B cell (primary cell): ENCODE measurements at regions not wholly inside any gene's neighbourhood (a gene's known extent, or its start where the extent isn't known, plus 50 kb on each side); places are given as distances from the start of the nearest gene placed in this dataset.
"Not testable (repeated sequence)": the region's sequence is repeated elsewhere in the genome, so short reads cannot be mapped to it uniquely, and the experiment has no call there.

Experiments used
- ATAC-seq: fragments of 200-7000 bp; cut with Tn5 transposase; one replicate; pipeline ENCODE4 v1.10.0; 2021; ENCODE audit warnings: low read depth, mild to moderate bottlenecking, moderate number of reproducible peaks, moderate library complexity
- CTCF ChIA-PET: fragments of 350-600 bp; sonication (Branson Sonifier 250); formaldehyde crosslinking; loops from one replicate; lab custom pipeline; 2021; ENCODE audit warnings: antibody characterized with exemption, inconsistent platforms; lab: Charles Lee
- POLR2A ChIA-PET: fragments of 350-600 bp; sonication (Branson Sonifier 250); formaldehyde crosslinking; loops from one replicate; lab custom pipeline; 2021; ENCODE audit warnings: antibody characterized with exemption; lab: Charles Lee
- DNase-seq: peaks from one replicate; pipeline ENCODE4 v3.0.0; 2013
- H2AFZ ChIP-seq: 2 replicates; pipeline ENCODE4 v1.6.1; 2012; ENCODE audit warnings: mild to moderate bottlenecking, low read depth, low read length; ENCODE audit not compliant: insufficient read depth, poor library complexity, severe bottlenecking
- H3K27ac ChIP-seq, 2 donors: 1 replicate in 1 of 2; 2 replicates in 1 of 2; pipeline ENCODE4 v1.5.1; 2012 to 2013; ENCODE audit warnings: low read length in 2 of 2, mild to moderate bottlenecking in 2 of 2, moderate library complexity in 1 of 2
- H3K27me3 ChIP-seq, 4 experiments: fragments of 200-600 bp in 1 of 4; sonication (generic) in 1 of 4; replicated peaks in 1 of 4; 1 replicate in 2 of 4; 2 replicates in 2 of 4; pipeline versions ENCODE4 v1.6.1 to v1.7.0; 2013 to 2016; ENCODE audit warnings: low read length in 3 of 4, mild to moderate bottlenecking in 2 of 4, mixed read lengths in 1 of 4, moderate library complexity in 1 of 4; ENCODE audit not compliant: insufficient read depth in 4 of 4, control insufficient read depth in 3 of 4; ENCODE audit errors: control extremely low read depth in 1 of 4
- H3K36me3 ChIP-seq, 2 experiments: replicated peaks in 1 of 2; 1 replicate in 1 of 2; 2 replicates in 1 of 2; pipeline versions ENCODE4 v1.6.1 to v1.7.1; 2013; ENCODE audit warnings: low read length in 1 of 2; ENCODE audit not compliant: insufficient read depth in 2 of 2, control insufficient read depth in 1 of 2; ENCODE audit errors: control extremely low read depth in 1 of 2, extremely low read depth in 1 of 2
- H3K4me1 ChIP-seq, 2 donors: fragments of 200-600 bp in 1 of 2; sonication (generic) in 1 of 2; 1 replicate in 1 of 2; 2 replicates in 1 of 2; pipeline versions ENCODE4 v1.5.1 to v1.6.1; 2013 to 2017; ENCODE audit warnings: low read length in 2 of 2; ENCODE audit not compliant: control insufficient read depth in 2 of 2, insufficient read depth in 2 of 2
- H3K4me2 ChIP-seq: replicated peaks from 2 replicates; pipeline ENCODE3; 2012; ENCODE audit warnings: mild to moderate bottlenecking, low read depth, low read length; ENCODE audit not compliant: poor library complexity, severe bottlenecking
- H3K4me3 ChIP-seq, 5 experiments: fragments of 200-600 bp in 1 of 5; sonication (generic) in 1 of 5; 1 replicate in 3 of 5; 2 replicates in 2 of 5; pipeline versions ENCODE4 v1.5.1 to v1.7.0; 2011 to 2016; ENCODE audit warnings: low read length in 4 of 5, mild to moderate bottlenecking in 4 of 5, low read depth in 2 of 5, control low read depth in 1 of 5, moderate library complexity in 1 of 5; ENCODE audit not compliant: insufficient read depth in 1 of 5; ENCODE audit errors: control extremely low read depth in 1 of 5, extremely low read depth in 1 of 5
- H3K79me2 ChIP-seq: fragments of 200-600 bp; sonication (generic); one replicate; pipeline ENCODE4 v1.6.0; 2016; ENCODE audit warnings: low read length; ENCODE audit not compliant: control insufficient read depth, insufficient read depth
- H3K9ac ChIP-seq: fragments of 200-600 bp; sonication (generic); 2 replicates; pipeline ENCODE4 v1.6.1; 2017; ENCODE audit warnings: mild to moderate bottlenecking, low read length, moderate library complexity
- H3K9me3 ChIP-seq, 3 donors: one replicate each; pipeline versions ENCODE4 v1.6.1 to v1.7.1; 2013; ENCODE audit warnings: low read length in 2 of 3; ENCODE audit not compliant: control insufficient read depth in 2 of 3, insufficient read depth in 1 of 3; ENCODE audit errors: control extremely low read depth in 1 of 3
- H4K20me1 ChIP-seq: 2 replicates; pipeline ENCODE4 v1.6.0; 2012; ENCODE audit warnings: mild to moderate bottlenecking, low read length; ENCODE audit not compliant: insufficient read depth, control insufficient read depth, poor library complexity, severe bottlenecking
- H3K27ac Mint-ChIP-seq: one replicate; pipeline ENCODE4 v1.8.0; 2021; ENCODE audit warnings: mixed read lengths
- H3K27me3 Mint-ChIP-seq: one replicate; pipeline ENCODE4 v1.8.0; 2021; ENCODE audit warnings: mixed read lengths
- H3K4me1 Mint-ChIP-seq: one replicate; pipeline ENCODE4 v1.8.0; 2021; ENCODE audit warnings: mixed read lengths
- H3K4me3 Mint-ChIP-seq: one replicate; pipeline ENCODE4 v1.8.0; 2021; ENCODE audit warnings: mixed read lengths
- H3K9me3 Mint-ChIP-seq: one replicate; pipeline ENCODE4 v1.8.0; 2022; ENCODE audit warnings: mixed read lengths; ENCODE audit not compliant: insufficient read depth
- EZH2 ChIP-seq: IDR thresholded peaks from 2 replicates; pipeline ENCODE4 v1.6.1; 2012; ENCODE audit warnings: borderline replicate concordance, low read depth, mild to moderate bottlenecking, moderate library complexity, low read length; ENCODE audit not compliant: insufficient read depth, poor library complexity, severe bottlenecking
- WGBS: methylation state at CpG from one replicate; pipeline ENCODE4 v1.1.5; 2013; ENCODE audit warnings: missing lambda C conversion rate; ENCODE audit not compliant: insufficient coverage; 5-methylcytosine and 5-hydroxymethylcytosine counted together
- intact Hi-C: fragments of 100-400 bp; cut with micrococcal nuclease; formaldehyde crosslinking; loops from one replicate; pipeline ENCODE4 v1.10.0; 2022
- TF ChIP-seq, protein P1 (sequence below): fragments of 200-600 bp; IDR thresholded peaks from one replicate; pipeline ENCODE4 v1.8.0; 2022; ENCODE audit warnings: antibody characterized with exemption, mild to moderate bottlenecking

DNA sequence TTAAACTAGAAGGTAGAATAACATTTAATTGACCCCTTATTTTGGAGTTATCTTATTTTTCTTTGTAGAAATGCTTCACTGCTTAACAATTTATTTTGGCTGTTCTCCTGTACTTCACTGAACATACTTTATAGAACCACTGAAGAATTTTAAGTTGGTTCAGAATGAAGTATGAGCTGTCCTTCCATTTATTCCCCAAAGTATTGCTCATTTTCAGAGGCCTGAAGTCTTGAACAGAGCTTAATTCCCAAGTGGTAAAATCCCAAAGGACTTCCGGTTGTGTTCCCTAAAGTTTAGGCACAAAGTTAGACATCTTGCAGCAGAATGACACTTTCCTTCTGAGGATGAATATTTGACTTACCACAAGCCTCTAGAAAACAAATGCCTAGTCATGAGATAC, 233.3 kb downstream of the TINAG start:
- no peaks in the 10 kb centered on the region for H3K27me3 ChIP-seq
- no peak overlapping the region for H3K27ac Mint-ChIP-seq

GRCh38 chr6:54559136-54559535, 250.9 kb downstream of the TINAG start:
- TF ChIP-seq, protein P1, sequence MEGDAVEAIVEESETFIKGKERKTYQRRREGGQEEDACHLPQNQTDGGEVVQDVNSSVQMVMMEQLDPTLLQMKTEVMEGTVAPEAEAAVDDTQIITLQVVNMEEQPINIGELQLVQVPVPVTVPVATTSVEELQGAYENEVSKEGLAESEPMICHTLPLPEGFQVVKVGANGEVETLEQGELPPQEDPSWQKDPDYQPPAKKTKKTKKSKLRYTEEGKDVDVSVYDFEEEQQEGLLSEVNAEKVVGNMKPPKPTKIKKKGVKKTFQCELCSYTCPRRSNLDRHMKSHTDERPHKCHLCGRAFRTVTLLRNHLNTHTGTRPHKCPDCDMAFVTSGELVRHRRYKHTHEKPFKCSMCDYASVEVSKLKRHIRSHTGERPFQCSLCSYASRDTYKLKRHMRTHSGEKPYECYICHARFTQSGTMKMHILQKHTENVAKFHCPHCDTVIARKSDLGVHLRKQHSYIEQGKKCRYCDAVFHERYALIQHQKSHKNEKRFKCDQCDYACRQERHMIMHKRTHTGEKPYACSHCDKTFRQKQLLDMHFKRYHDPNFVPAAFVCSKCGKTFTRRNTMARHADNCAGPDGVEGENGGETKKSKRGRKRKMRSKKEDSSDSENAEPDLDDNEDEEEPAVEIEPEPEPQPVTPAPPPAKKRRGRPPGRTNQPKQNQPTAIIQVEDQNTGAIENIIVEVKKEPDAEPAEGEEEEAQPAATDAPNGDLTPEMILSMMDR, result no peak
- TF ChIP-seq EZH2, result no peak
- CTCF ChIA-PET, result no interaction called here

More for the DNA sequence above, 233.3 kb downstream of the TINAG start:
- WGBS, result 86% methylated on average over 1 of the region's 1 CpG
- ChIA-PET POLR2A (no interaction called here), CTCF (no interaction called here)
- Histone ChIP-seq H3K27ac (no peak overlapping the region), H3K36me3 (no peaks in the 10 kb centered on the region), H3K9ac (no peak overlapping the region), H3K9me3 (peaks cover 0 to 2% (median 0%) of the 10 kb centered on the region in 3 donors), H3K4me2 (no peak overlapping the region), H4K20me1 (no peaks in the 10 kb centered on the region), H3K4me3 (no peak overlapping the region), H3K79me2 (no peaks in the 10 kb centered on the region), H2AFZ (no peak overlapping the region), H3K4me1 (no peaks in the 10 kb centered on the region)
- intact Hi-C loops, result no loop called here
- Mint-ChIP-seq H3K27me3 (no peaks in the 10 kb centered on the region), H3K4me3 (no peak overlapping the region), H3K4me1 (no peaks in the 10 kb centered on the region), H3K9me3 (peaks cover 6% of the 10 kb centered on the region)
- TF ChIP-seq, protein P1, result no peak
- TF ChIP-seq EZH2, result no peak
- ATAC-seq, result no peak
- no peak for DNase-seq

GRCh38 chr6:54564188-54564587, 255.9 kb downstream of the TINAG start:
- H3K9me3 Mint-ChIP-seq, DNase-seq, H3K27ac Mint-ChIP-seq, H3K4me2 ChIP-seq, intact Hi-C loops, H2AFZ ChIP-seq, H3K9me3 ChIP-seq, H3K27ac ChIP-seq, H3K4me3 Mint-ChIP-seq, H3K79me2 ChIP-seq, H3K9ac ChIP-seq, H3K36me3 ChIP-seq, ATAC-seq, H3K4me1 ChIP-seq, H3K27me3 Mint-ChIP-seq, POLR2A ChIA-PET, H3K4me1 Mint-ChIP-seq, H3K27me3 ChIP-seq, H4K20me1 ChIP-seq, H3K4me3 ChIP-seq, CTCF ChIA-PET: not testable (repeated sequence)
- 80% methylated on average over 1 of the region's 2 CpGs for WGBS

More at GRCh38 chr6:54559136-54559535, 250.9 kb downstream of the TINAG start:
- Histone ChIP-seq H2AFZ (no peak overlapping the region), H3K27ac (no peak overlapping the region), H4K20me1 (no peaks in the 10 kb centered on the region), H3K4me2 (no peak overlapping the region), H3K4me3 (no peak overlapping the region), H3K79me2 (no peaks in the 10 kb centered on the region), H3K27me3 (no peaks in the 10 kb centered on the region), H3K9me3 (no peaks in the 10 kb centered on the region), H3K9ac (no peak overlapping the region), H3K4me1 (no peaks in the 10 kb centered on the region), H3K36me3 (no peaks in the 10 kb centered on the region)
- DNase-seq, result no peak
- WGBS, result 50% methylated on average over 1 of the region's 4 CpGs
- Mint-ChIP-seq H3K9me3 (no peaks in the 10 kb centered on the region), H3K4me3 (no peak overlapping the region), H3K4me1 (no peaks in the 10 kb centered on the region), H3K27ac (no peak overlapping the region), H3K27me3 (no peaks in the 10 kb centered on the region)
- intact Hi-C loops, result no loop called here
- no peak for ATAC-seq
- POLR2A ChIA-PET, result no interaction called here
